ENCODE measurements at regions not wholly inside any gene's neighbourhood (a gene's known extent, or its start where the extent isn't known, plus 50 kb on each side); places are given as distances from the start of the nearest gene placed in this dataset.
"Not testable (repeated sequence)": the region's sequence is repeated elsewhere in the genome, so short reads cannot be mapped to it uniquely, and the experiment has no call there.

DNA sequence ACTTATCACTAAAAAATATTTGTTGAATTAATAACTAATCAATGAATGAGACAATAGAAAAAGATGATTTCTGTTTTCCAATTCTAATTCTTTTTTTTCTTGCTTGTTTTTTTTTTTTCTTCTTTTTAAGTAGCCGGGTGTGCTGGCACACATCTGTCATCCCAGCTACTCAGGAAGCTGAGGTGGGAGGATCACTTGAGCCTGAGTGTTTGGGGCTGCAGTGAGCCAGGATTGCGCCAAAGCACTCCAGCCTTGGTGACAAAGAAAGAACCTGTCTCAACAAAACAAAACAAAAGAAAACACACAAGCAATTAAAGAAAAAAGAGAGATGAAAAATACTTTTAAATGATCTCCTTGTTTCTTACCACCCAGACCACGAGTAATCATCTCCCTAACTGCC is 1109.3 kb downstream of the REEP3 start:
- no peak for DNase-seq

DNA sequence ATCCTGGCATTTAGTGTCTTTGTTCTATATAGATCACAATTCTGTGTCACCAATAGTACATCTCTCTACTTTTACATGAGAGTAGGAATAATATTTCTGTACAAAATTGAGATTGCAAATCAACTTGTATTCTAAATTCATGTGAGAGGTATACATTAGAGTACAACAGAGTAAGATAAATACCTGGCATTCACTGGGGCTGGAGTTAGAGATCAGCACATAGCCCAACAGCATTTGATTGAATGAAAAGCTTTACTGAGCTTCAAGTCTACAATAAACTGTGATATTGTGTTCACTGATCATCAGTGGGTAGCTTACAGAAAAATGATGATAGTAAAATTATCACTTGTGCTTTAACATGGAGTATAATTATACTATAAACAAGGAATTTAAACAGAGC is 1114.7 kb downstream of the REEP3 start:
- DNase-seq: no peak

DNA sequence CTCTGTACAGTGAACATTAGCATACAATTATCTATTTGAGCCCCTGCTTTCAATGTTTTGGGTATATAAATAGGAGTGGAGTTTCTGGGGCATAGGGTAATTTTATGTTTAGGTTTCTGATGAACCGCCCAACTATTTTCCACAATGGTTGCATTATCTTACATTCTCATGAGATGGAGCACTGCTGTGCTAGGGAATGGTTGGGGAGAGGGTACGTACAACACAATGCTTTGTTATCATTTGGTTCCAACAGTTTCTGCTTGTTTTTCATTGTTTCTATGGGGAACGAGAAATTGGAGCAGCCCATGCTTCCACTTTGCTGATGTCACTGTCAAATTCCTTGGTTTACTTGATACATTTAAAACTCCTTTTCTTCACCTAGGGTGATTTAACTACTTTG is 1115.3 kb downstream of the REEP3 start:
- no peak for DNase-seq

DNA sequence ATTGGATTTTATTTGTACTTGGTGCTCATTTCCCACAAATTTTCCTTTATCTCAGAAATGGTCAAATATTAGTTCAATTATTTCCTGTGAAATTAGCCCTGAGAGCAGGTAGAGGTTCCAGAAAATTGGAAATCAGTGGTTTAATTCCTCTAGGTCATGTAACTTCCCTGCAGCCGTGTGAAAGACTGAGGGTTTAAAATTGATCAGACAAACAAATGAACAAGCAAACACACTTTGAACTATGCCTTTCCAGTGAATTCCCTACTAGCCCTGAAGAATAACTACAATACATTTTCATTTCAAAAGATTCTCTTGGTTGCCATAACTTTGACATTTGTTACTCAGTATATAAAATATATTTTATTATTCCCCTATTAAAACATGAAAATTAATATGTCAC is 1116.7 kb downstream of the REEP3 start:
- no peak for DNase-seq

DNA sequence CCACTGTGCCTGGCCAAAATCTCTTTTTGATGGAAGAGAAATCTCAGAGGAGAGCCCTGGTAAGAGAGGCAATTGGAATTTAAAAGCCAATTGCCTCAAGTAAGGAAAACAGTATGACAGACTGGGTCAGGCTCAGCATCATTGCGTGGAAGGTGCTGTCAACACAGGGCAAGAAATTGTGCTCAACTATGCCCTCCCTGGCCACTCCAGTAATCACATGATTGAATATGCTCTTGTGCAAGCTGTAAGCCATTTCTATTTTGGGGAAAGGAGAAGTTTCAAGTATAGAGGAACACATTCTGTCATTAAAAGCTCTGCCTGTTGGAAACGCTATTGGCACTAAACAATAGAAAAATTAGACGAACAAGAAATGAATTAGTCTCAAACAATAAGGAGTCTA is 1127.7 kb downstream of the REEP3 start:
- DNase-seq: no peak

DNA sequence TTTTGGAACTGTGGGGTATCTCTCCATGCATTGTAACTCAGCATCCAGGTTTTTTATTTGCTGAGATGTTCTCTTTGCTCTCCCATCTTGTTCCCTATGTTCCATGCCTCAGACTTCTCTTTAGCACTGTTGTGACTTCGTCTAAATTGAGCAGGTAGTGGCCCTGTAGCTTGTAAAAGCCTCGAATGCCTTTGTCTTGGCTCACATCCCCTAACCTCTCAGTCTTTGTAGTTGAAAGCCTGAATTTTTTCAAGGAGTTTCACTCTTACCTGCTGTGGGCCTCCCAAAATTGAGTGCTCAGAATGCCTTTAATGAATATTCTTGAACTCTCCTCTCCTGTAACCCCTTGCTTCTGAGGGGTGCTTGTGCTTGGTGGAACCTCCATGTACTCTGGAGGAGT is 1137.3 kb downstream of the REEP3 start:
- DNase-seq: no peak

DNA sequence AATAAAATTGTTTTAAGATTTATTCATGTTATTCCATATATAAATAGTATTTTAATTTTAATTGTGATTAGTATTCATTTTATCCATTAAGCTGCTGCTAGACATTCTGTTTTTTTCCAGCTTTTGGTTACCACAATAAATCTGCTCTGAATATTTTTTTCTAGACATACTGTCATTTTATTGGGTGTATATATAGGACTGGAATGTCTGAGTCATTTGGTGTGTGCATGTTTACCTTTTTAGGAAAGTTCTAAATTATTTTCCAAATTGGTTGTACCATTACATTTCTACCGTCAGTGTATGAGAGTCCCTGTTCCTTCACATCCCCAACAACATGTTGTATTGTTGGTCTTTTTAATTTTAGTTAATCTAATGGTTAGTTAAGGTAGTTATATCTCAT is 1138.1 kb downstream of the REEP3 start:
- DNase-seq: no peak

DNA sequence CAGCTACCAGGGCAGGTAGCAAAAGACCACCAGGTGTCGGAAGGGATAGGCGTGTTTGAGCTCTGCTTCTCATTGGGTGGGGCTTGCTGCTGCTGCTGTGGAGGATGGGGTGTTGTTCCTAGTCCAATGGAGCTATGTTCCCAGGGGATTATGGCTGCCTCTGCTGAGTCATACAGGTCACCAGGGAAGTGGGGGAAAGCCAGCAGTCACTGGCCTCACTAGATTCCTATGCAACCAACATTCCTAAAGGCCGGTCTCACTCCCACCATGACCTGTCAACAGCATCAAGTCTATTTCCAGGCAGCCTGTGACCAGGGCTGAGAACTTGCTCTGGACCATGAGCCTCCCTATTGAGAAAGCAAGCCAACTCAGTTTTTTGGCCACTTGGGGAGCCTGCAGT is 1160.8 kb downstream of the REEP3 start:
- no peak for DNase-seq

DNA sequence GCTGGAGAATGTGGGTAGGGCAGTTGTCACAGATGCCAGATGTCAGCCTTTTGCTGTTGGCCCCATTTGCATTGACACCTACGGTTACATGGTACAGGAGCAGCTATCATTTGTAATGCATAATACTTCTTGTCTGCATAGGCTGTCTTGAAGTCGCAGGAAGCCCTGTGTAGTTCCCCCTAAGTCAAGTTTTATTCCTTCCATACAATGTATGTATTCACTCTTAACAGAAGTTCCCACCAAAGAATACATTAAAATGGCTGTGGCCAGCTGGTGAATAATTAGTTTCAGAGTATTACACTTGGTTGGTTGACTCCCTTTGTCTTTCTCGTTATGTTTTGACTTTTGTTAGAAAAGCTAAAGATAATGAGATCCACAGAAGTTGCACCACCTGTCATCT is 1169.0 kb downstream of the REEP3 start:
- no peak for DNase-seq

DNA sequence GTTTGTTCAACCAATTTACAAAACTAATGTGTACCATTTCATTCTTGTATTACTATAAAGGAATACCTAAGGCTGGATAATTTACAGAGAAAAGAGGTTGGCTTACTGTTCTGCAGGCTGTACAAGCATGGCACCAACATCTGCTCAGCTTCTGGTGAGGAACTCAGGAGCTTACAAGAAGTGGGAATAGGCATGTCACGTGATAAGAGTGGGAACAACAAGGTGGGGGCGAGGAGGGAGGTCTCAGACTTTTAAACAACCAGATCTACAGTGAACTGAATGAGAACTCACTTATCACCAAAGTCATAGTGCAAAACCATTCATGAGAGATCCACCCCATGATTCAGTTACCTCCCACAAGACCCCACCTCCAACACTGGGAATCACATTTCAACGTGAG is 1178.0 kb downstream of the REEP3 start:
- DNase-seq: no peak

DNA sequence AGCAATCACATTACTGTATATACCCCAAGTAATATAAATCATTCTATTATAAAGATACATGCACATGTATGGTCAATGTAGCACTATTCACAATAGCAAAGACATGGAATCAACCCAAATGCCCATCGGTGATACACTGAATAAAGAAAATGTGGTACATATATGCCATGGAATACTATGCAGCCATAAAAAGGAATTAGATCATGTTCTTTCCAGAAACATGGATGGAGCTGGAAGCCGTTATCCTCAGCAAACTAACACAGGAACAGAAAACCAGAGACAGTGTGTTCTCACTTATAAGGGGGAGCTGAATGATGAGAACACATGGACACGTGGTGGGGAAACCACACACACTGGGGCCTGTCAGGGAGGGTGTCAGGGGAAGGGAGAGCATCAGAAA is 1180.9 kb downstream of the REEP3 start:
- not testable (repeated sequence) for DNase-seq

DNA sequence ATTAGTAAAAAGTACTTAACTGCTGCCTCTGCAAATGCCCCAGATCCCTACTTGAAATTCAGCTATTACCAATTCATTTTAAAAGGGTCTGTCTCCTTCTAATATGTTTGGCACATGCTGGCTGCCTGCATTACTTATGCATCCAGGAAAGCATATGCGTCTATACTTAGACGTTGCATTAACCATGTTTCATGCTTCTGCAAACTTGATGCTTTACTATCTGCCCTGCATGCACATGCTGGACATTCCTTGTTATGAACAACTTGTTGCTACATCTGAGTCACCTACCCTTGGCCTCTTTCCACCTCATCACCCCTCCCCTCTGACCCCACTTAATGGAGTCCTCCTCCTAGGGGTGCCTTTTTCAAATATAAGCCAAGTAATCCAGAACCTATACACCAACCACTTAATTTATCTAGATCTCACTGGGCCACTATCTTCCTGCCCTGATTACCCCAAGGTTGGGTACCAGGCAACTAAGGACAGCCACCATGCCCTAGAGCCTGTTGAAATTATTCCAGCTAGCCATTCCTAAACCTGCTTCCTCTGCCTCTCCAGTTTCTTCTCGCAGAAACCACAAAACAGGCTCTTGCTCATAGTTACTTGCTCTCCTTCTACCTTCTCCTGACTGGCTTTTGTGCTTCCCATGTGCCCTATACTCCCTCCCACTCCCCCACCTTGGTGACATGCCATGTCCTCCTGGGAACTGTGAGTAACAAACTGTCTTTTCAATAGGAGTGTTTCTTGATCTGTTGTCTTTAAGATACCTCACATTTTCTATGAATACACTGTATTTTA is 1187.9 kb downstream of the REEP3 start:
- DNase-seq: no peak

DNA sequence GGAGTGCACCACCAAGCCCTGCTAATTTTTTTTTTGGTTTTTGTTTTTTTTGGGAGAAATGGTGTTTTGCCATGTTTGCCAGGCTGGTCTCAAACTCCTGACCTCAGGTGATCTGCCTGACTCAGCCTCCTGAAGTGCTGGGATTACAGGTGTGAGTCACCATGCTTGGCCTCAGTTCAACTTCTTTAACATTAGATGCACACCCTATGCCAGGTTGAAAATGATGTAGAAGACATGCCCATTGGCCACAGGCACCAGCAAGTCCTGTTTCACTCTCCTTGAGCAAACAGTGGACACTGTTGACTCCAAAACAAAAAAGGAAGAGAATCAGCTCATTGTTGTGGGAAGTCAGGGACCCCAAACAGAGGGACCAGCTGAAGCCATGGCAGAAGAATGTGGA is 1205.3 kb downstream of the REEP3 start:
- DNase-seq: no peak

DNA sequence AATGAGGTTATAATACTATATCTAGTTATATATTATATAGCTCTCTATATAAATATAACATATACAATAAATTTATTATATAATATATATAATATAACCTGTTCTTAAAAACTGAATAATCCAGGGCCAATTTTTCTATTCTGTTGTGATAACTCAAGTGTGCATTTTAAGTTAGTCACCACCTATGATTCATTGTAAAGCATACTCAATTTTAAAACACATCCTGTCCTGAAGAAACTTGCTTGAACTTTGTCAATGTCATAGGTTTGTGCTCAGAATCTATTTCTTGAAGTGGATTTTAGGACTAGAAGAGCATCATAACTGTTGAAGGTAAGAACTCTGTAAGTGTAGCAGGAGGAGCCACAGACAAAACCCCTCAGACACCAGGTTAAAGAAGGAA is 1209.8 kb downstream of the REEP3 start:
- no peak for DNase-seq

DNA sequence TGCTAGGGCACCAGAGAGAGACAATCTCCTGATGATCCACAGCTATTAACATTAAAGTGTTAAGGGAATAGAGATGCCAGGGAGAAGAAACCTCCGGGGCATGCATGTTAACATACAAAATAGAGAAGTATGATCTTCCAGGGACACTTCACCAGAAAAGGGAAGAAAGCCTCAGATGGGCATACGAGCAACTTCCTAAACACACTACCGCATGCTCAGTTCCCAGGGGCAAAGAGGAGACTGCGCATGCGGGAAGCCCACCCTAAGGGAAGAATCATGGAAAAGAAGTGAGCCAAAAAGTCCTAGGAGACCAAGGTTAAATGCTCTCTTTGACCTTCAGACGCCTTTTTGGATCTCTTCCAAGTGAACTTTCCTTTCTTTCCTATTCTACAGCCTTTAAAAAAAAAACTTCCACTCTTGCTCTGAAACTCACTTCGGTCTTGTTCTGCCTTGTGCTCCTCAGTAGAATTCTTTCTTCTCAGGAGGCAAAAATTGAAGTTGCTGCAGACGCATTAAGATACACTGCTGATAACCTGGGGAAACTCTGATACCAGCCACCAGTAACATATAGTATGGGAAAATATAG is 1211.3 kb downstream of the REEP3 start:
- DNase-seq: no peak

DNA sequence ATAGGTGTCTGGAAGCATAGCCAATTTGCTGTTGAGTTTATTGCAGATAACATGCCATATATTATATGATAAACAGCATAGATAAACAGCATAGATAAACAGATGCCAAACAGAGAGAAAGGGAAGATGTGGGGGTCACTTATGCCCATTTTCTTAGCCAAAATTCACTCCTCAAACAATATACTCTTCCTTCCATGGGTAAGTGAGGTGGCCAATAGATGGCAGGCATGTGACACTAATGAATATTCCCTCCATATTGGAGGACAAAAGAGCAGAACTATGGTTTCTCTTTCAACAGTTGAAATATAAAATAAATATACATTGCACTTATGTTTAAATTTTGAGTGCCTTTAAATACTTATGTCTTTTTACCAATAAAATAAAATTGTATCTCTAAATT is 1212.8 kb downstream of the REEP3 start:
- no peak for DNase-seq

DNA sequence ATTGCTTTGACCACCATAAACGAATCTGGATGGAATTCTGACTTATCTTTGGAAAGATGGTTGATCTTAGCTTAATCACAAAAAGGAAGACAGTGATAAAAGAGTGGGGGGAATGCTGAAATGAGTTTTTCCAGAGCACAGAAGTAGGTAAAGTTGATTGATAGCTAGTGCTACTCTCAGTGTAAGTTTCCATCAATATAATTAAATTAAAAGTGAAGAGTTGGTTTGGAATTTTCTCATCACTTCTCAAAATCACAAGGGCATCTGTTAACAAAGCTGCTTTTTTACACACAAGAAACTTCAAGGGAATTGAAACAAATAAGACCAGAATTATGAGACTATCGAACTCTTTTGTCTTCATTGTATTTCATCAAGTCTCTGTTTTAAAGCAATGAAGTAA is 1217.3 kb downstream of the REEP3 start:
- no peak for DNase-seq

DNA sequence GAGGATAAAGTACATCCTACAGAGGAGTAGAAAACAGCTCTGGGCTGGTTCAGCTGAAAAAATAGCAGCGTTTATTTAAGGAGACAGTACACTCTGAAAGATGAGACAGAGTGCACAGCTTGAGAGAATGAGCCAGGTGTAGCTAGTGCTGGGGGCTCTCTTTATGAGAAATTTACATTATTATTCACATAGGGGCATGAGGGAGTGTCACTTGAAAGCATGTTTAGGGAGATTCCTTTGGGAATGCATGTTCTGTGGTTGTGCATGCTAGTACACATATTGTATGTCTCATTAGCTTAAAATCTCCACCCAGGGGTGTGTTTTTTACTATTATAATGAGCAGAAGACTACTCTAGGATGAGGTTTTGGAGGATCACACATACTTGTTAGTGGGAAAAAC is 1224.4 kb downstream of the REEP3 start:
- no peak for DNase-seq

DNA sequence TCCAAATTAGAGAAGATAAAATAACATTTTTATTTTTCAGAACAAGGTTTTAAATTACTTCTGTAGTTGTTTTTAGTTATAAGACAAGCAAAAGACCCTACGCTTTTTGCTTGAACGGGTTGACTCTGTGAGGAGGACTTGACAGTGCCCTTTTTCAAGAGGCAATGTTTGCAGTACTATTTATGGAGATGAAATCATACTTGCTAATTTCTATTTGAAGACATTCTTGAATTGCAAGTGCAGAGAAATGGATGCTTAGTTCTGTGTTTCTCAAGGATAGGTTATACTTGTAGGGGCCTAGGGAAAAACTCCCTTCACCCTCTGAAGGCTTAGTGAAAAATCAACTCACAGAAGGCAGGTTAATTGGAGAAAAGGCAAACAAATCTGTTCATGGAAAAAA is 1229.5 kb downstream of the REEP3 start:
- no peak for DNase-seq

DNA sequence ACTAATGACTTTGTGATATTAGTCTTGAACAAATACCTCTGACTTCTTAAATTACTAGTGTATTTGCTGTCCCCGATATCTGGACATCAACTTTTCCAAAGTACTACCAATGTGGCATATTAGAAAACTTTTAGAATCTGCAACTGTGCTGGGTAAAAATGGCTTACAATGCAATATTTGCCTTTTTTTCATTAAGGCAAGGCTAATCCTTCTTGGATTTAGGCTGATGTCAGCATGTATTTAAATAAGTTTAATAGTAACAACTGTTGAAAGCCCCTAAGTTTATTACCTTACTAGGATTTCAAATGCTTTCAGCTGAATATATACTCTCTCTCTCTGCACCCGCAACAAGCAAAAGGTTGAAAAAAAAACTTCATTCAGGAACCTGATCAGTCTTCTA is 1232.3 kb downstream of the REEP3 start:
- DNase-seq: no peak

DNA sequence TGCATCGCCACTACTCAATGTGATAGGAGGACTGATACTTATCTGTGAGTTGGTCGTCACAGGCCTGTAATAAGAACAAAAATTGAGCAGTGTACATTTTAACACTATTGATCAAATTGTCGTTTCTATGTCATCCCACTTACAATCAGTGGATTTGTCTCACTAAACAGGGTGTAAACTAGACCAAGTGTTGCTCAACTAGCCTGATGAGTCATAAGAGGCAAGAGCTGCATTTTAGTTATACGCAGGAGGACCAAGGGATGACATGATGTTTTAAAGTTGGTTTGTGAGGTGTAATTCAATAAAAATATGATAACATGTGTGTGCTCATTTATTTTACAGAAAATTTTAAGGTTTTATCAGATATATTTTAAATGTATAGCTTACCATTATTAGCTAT is 1239.2 kb downstream of the REEP3 start:
- DNase-seq: no peak

DNA sequence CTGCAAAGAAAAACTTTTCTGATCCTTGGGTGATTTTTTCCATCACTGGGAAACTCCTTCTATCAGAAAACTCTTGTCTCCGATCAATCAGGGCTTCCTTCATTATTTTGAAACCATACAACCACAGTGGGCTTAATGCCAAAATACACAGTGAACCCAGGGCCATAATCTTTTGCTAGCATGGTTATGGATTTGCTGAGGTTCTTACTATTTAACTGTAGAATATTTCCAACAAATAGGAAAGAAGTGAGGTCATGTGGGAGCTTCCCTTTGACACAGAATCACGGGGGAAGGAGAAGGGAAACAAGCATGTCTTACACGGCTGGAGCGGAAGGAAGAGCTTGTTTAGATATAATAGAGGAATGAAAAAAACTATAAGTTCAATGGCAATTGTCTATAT is 1241.7 kb downstream of the REEP3 start:
- DNase-seq: no peak

DNA sequence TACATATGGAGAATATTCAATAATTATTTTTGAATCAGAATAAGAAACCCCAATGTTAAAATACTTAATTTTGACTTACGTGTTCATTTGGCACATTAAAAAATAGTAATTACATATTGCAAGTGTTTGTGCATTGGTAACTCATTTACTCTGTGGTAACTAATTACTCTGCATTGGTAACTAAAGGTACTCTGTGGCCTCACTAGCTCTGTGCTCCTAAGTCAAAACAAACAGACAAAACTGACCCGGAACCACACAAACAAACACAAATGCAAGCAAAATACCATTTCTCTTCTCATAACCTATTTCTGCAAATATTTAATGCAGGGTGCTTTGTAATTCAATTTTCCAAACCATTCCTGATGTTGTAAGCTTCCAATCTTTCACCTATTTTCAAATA is 1244.3 kb downstream of the REEP3 start:
- DNase-seq: no peak

DNA sequence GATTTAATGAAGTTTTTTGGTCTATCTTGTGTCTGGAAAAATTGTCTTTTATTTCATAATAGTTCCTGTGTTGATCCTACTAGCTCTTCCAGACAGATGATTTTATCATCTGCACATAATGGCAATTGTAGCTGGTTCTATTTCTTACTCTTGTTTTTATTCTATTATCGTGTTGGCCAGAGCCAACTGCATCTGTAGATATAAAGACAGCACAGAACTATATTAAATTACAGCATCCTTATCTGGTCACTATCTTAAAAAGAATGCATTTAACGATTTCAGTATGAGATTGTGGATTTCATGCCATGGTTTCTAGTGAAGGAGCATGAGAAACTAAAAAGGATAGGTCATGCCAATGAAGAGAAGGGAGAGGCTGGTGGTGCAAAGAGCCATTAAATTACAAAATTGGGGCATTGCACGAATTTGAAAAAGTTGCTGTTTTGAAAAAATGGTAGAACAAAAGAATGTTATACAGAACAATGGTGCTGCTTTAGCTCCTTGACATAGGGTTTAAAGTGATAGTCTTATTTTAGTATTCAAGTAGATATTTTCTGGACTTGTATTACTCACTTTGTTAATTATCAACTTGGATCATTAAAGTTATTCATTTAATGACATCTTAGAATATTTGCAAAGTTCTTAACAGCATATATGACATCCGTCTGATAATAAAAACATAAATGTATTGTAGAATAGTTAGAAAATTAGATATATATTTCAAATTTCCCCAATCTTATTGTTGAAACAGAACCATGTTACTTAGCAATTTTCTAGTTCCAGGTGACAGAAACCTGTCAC is 1250.3 kb downstream of the REEP3 start:
- DNase-seq: no peak

Measured in NK-92 treated with Interleukin-12 subunit alpha and Interleukin-12 subunit beta, amount 100 ng/mL, for 24 hours (cell line).